ENCODE measurements at regions not wholly inside any gene's neighbourhood (a gene's known extent, or its start where the extent isn't known, plus 50 kb on each side); places are given as distances from the start of the nearest gene placed in this dataset.

GRCh38 chr2:145822892-145823534 is 1303.1 kb upstream of the ZEB2 start:
- no peaks in the 10 kb centered on the region for H4K20me1 ChIP-seq (ENCODE audit: control insufficient read depth, extremely low read depth, insufficient read depth, low read length)
- no peaks in the 10 kb centered on the region for H3K36me3 ChIP-seq (ENCODE audit: control insufficient read depth, insufficient read depth, low read length)
- no peaks in the 10 kb centered on the region for H3K4me1 ChIP-seq (ENCODE audit: control insufficient read depth, extremely low read depth, insufficient read depth, low read length)
- H3K27me3 ChIP-seq (ENCODE audit: control insufficient read depth, insufficient read depth, low read length): no peaks in the 10 kb centered on the region
- H3K4me3 ChIP-seq (replicated peaks in 1 of 4; ENCODE audit: control extremely low read depth in 1 of 4, insufficient read depth in 1 of 4, low read depth in 3 of 4, low read length in 4 of 4): no peak overlapping the region
- no peak for DNase-seq (ENCODE audit: low read depth in 2 of 2)
- no peaks in the 10 kb centered on the region for H3K9me3 ChIP-seq (ENCODE audit: control insufficient read depth, insufficient read depth, low read depth, low read length)
- TF ChIP-seq EZH2 (IDR thresholded peaks at IDR 0.05; ENCODE audit: low read length, missing control alignments): no peak
- no peak for TF ChIP-seq CTCF (conservative IDR thresholded peaks at IDR 0.05 in 1 of 2, IDR thresholded peaks at IDR 0.05 in 1 of 2; ENCODE audit: low read depth in 1 of 2, low read length in 2 of 2)
- no peak overlapping the region for H3K4me2 ChIP-seq (ENCODE audit: extremely low read depth, insufficient read depth, low read length)
- H3K9ac ChIP-seq (ENCODE audit: insufficient read depth, low read length): no peak overlapping the region
- no peaks in the 10 kb centered on the region for H3K79me2 ChIP-seq (ENCODE audit: control insufficient read depth, insufficient read depth, low read length)
- H3K27ac ChIP-seq (ENCODE audit: insufficient read depth, low read length): no peak overlapping the region
- H2AFZ ChIP-seq (ENCODE audit: low read length): no peak overlapping the region

GRCh38 chr2:145820651-145821050 is 1300.7 kb upstream of the ZEB2 start:
- H3K27me3 ChIP-seq (ENCODE audit: control insufficient read depth, insufficient read depth, low read length): no peaks in the 10 kb centered on the region
- no peaks in the 10 kb centered on the region for H4K20me1 ChIP-seq (ENCODE audit: control insufficient read depth, extremely low read depth, insufficient read depth, low read length)
- no peaks in the 10 kb centered on the region for H3K36me3 ChIP-seq (ENCODE audit: control insufficient read depth, insufficient read depth, low read length)
- no peaks in the 10 kb centered on the region for H3K4me1 ChIP-seq (ENCODE audit: control insufficient read depth, extremely low read depth, insufficient read depth, low read length)
- no peak overlapping the region for H2AFZ ChIP-seq (ENCODE audit: low read length)
- H3K4me2 ChIP-seq (ENCODE audit: extremely low read depth, insufficient read depth, low read length): no peak overlapping the region
- no peak for TF ChIP-seq EZH2 (IDR thresholded peaks at IDR 0.05; ENCODE audit: low read length, missing control alignments)
- TF ChIP-seq CTCF (conservative IDR thresholded peaks at IDR 0.05 in 1 of 2, IDR thresholded peaks at IDR 0.05 in 1 of 2; ENCODE audit: low read depth in 1 of 2, low read length in 2 of 2): no peak
- DNase-seq (ENCODE audit: low read depth in 2 of 2): no peak
- no peak overlapping the region for H3K9ac ChIP-seq (ENCODE audit: insufficient read depth, low read length)
- H3K27ac ChIP-seq (ENCODE audit: insufficient read depth, low read length): no peak overlapping the region
- no peaks in the 10 kb centered on the region for H3K9me3 ChIP-seq (ENCODE audit: control insufficient read depth, insufficient read depth, low read depth, low read length)
- H3K4me3 ChIP-seq (replicated peaks in 1 of 4; ENCODE audit: control extremely low read depth in 1 of 4, insufficient read depth in 1 of 4, low read depth in 3 of 4, low read length in 4 of 4): no peak overlapping the region
- no peaks in the 10 kb centered on the region for H3K79me2 ChIP-seq (ENCODE audit: control insufficient read depth, insufficient read depth, low read length)

GRCh38 chr2:145818890-145819504 is 1299.1 kb upstream of the ZEB2 start:
- no peaks in the 10 kb centered on the region for H3K9me3 ChIP-seq (ENCODE audit: control insufficient read depth, insufficient read depth, low read depth, low read length)
- no peaks in the 10 kb centered on the region for H3K36me3 ChIP-seq (ENCODE audit: control insufficient read depth, insufficient read depth, low read length)
- no peak overlapping the region for H3K4me2 ChIP-seq (ENCODE audit: extremely low read depth, insufficient read depth, low read length)
- H4K20me1 ChIP-seq (ENCODE audit: control insufficient read depth, extremely low read depth, insufficient read depth, low read length): no peaks in the 10 kb centered on the region
- no peak for DNase-seq (ENCODE audit: low read depth in 2 of 2)
- H3K27ac ChIP-seq (ENCODE audit: insufficient read depth, low read length): no peak overlapping the region
- TF ChIP-seq CTCF (conservative IDR thresholded peaks at IDR 0.05 in 1 of 2, IDR thresholded peaks at IDR 0.05 in 1 of 2; ENCODE audit: low read depth in 1 of 2, low read length in 2 of 2): no peak
- TF ChIP-seq EZH2 (IDR thresholded peaks at IDR 0.05; ENCODE audit: low read length, missing control alignments): no peak
- no peak overlapping the region for H3K4me3 ChIP-seq (replicated peaks in 1 of 4; ENCODE audit: control extremely low read depth in 1 of 4, insufficient read depth in 1 of 4, low read depth in 3 of 4, low read length in 4 of 4)
- no peaks in the 10 kb centered on the region for H3K4me1 ChIP-seq (ENCODE audit: control insufficient read depth, extremely low read depth, insufficient read depth, low read length)
- H3K27me3 ChIP-seq (ENCODE audit: control insufficient read depth, insufficient read depth, low read length): no peaks in the 10 kb centered on the region
- H2AFZ ChIP-seq (ENCODE audit: low read length): no peak overlapping the region
- H3K9ac ChIP-seq (ENCODE audit: insufficient read depth, low read length): no peak overlapping the region
- no peaks in the 10 kb centered on the region for H3K79me2 ChIP-seq (ENCODE audit: control insufficient read depth, insufficient read depth, low read length)

Data from fibroblast of lung (primary cell).